IMR-90 (cell line): ENCODE measurements at regions not wholly inside any gene's neighbourhood (a gene's known extent, or its start where the extent isn't known, plus 50 kb on each side); places are given as distances from the start of the nearest gene placed in this dataset.

Source experiments
- CTCF ChIP-seq: conservative IDR thresholded peaks from 2 replicates; pipeline ENCODE4 v1.5.1; 2012; ENCODE audit warnings: mild to moderate bottlenecking, low read depth, low read length, improper control_type of control experiment
- MAFK ChIP-seq: IDR thresholded peaks from 2 replicates; pipeline ENCODE4 v1.6.1; 2012; ENCODE audit warnings: low read depth, low read length, improper control_type of control experiment
- MXI1 ChIP-seq: IDR thresholded peaks from 2 replicates; pipeline ENCODE4 v1.6.1; 2012; ENCODE audit warnings: low read depth, mild to moderate bottlenecking, low read length, moderate library complexity, borderline replicate concordance
- POLR2A ChIP-seq: IDR thresholded peaks from 2 replicates; pipeline ENCODE4 v1.6.1; 2012; ENCODE audit warnings: mild to moderate bottlenecking, low read depth, low read length
- RAD21 ChIP-seq: IDR thresholded peaks from 2 replicates; pipeline ENCODE4 v1.6.1; 2012; ENCODE audit warnings: low read length, improper control_type of control experiment
- RFX5 ChIP-seq: IDR thresholded peaks from 2 replicates; pipeline ENCODE4 v1.8.0; 2012; ENCODE audit warnings: low read depth, mild to moderate bottlenecking, low read length, moderate library complexity
- SMC3 ChIP-seq: fragments of 150-350 bp; IDR thresholded peaks from 2 replicates; pipeline ENCODE4 v1.6.1; 2016; ENCODE audit warnings: low read depth, mild to moderate bottlenecking, antibody characterized with exemption, low read length, moderate library complexity

DNA sequence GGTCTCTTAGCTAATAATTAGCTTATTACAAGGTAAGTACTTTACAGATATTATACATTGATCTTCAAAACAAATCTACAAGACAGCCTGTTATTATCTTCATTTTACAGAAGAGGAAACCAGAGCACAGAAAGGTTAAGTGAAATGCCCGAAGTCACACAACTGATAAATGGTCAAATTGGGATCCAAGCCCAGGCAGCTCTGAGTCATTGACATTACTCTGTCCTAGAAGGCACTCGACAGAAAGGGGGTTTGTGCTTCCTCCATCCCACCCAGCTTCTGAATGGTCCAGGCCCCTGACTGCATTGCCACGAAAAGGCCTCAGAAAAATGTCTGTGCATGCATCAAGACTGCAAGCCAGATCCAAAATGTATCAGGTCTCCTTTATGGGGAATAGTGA, 81.3 kb upstream of the ZNF438 start:
- TF ChIP-seq CTCF (no peak), POLR2A (no peak), RFX5 (no peak), SMC3 (no peak), MAFK (no peak), RAD21 (no peak), MXI1 (no peak)
